ENCODE measurements at regions not wholly inside any gene's neighbourhood (a gene's known extent, or its start where the extent isn't known, plus 50 kb on each side); places are given as distances from the start of the nearest gene placed in this dataset.

DNA sequence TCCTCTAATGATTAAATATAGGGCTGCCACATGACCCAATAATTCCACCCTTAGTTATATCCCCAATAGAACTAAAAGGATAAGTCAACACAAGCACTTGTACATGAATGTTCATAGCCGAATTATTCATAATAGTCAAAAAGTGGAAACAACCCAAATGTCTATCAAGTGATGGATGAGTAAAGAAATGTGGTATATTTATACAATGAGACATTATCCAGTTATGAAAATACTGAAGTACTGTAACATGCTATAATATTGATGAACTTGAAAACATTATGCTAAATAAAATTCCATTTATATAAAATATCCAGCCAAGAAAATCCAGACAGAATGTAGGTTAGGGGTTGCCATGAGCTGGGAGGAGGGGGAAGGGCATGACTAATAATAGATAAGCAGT lies 436.7 kb upstream of the AADAT start:
- TF ChIP-seq, protein P1, sequence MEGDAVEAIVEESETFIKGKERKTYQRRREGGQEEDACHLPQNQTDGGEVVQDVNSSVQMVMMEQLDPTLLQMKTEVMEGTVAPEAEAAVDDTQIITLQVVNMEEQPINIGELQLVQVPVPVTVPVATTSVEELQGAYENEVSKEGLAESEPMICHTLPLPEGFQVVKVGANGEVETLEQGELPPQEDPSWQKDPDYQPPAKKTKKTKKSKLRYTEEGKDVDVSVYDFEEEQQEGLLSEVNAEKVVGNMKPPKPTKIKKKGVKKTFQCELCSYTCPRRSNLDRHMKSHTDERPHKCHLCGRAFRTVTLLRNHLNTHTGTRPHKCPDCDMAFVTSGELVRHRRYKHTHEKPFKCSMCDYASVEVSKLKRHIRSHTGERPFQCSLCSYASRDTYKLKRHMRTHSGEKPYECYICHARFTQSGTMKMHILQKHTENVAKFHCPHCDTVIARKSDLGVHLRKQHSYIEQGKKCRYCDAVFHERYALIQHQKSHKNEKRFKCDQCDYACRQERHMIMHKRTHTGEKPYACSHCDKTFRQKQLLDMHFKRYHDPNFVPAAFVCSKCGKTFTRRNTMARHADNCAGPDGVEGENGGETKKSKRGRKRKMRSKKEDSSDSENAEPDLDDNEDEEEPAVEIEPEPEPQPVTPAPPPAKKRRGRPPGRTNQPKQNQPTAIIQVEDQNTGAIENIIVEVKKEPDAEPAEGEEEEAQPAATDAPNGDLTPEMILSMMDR (conservative IDR thresholded peaks at IDR 0.05) = no peak

DNA sequence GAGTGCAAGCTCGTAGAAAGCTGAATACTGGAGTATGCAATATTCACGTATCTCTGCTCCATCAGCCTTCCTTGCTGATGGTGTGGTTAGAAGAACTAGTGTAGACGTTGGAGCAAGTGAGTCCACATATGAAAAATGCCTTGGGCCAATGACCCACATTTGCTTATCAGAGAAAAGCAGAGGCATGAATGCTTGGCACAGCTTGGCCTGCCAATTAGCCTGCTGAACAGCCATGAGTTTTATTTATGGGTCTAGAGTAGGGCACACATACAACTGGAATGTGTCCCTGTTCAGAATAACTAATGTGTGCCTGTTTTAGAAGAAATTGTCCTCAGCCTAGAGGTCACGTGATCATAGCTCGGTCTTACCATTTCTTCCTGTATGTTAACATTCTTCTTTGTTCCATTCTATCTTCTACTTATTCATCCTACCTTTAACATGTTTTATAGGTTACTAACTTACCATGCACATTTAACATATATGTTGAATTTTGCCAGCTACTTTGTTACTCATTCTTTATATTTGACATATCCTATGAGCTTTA lies 432.7 kb upstream of the AADAT start:
- TF ChIP-seq, protein P1 (conservative IDR thresholded peaks at IDR 0.05) = no peak
- no peak overlapping the region for H3K27ac ChIP-seq

More for the DNA sequence above, 436.7 kb upstream of the AADAT start:
- H3K27ac ChIP-seq = peak overlapping the region; percentile 30; the same call in 1 of the 2 replicates

DNA sequence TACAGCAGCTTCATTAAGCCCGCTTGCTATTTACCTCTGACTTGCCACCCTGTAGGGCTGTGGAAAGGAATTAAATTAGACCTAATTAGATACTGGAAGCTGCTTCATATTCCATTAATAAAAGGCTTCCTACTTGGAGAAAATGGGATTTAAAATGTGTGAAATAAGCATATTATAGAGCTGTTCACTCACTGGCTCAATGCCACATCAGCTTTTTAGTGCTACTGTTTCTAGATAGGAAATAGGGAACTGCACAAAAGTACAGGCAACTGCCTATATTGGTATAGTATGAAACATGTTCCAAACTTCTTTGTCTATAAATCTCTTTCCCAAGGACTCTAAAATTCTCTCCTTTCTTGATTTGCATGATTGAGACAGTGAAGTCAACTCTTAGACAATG lies 407.9 kb upstream of the AADAT start:
- TF ChIP-seq, protein P1 (conservative IDR thresholded peaks at IDR 0.05) = no peak
- H3K27ac ChIP-seq = no peak overlapping the region

DNA sequence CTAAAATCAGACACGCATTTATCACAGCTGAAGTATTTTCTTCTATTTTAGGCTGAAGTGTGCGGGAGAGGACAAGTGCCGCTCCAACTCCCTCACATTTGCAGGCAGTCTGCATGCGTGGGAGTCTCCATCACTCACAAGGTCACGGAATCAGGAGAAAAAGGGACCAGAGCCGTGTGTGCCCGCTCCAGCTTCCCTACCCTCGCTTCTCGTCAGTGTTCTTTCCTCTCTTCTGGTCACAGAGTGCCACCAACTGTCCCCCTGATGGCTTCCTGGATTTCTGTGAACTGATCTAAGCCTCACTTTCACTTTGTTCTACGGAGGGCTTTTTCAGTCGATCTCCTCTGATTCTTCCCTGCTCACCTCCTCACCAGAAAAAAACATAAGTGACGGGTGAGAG lies 407.4 kb upstream of the AADAT start:
- TF ChIP-seq, protein P1 (conservative IDR thresholded peaks at IDR 0.05) = peak; percentile 16; the same call in 1 of the 2 replicates
- H3K27ac ChIP-seq = no peak overlapping the region

DNA sequence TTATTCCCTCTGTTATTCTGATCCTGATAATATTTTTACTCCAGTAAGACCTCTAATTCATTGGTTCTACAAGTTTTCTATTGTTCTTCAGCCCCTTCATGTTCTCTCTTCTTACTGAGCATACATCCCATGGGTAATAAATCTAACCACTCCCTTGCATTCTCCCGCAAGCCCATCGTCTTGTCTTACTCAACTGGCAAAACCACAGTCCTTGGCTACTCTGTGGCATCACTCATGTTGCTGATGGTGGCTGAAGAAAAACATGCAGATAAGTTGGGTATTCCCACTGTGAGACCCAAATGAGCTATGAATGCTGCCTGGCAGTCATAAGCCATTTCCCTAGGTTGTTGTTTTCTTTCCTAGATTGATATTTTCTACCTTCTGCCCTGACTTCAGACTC lies 402.2 kb upstream of the AADAT start:
- no peak overlapping the region for H3K27ac ChIP-seq
- TF ChIP-seq, protein P1 (conservative IDR thresholded peaks at IDR 0.05) = no peak

DNA sequence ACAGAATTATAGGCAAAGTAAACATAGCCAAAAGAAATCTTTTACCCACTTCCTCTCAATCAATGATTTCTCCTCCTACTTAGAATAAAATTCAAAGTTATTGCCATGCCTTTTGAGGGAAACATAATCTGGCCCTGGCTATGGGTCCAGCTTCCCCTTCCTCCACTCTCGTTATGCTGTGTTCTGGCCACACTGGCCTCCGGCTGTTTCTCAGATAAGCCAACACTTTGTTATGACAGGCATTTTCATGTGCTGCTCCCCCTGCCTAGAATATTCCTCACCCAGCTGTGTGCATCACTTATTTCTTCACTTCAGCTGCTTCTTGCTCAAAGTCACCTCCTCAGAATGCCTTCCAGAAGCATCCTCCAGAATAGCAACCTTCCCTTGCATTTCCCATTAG lies 386.6 kb upstream of the AADAT start:
- no peak overlapping the region for H3K27ac ChIP-seq
- TF ChIP-seq, protein P1 (conservative IDR thresholded peaks at IDR 0.05) = no peak

DNA sequence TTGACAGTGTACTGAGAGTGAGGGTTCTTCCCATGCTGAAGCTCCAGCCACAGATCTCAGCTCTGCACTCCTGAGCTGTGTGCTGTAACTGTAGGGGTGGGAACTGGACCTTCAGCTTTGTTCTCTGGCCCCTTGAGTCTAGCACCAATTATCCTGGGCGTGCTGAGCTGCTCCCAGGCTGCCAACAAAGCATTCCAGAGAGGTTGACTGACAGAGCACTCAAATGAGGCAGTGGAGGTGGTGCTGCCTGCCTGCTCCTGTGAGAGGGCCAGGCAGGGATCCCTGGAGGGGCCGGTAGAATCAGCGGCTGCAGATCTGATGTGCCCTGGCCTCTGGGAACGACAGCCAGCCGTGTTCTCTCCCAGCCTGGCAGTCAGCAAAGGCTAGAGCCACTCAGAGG lies 375.7 kb upstream of the AADAT start:
- TF ChIP-seq, protein P1 (conservative IDR thresholded peaks at IDR 0.05) = no peak
- no peak overlapping the region for H3K27ac ChIP-seq
